ENCODE measurements at regions not wholly inside any gene's neighbourhood (a gene's known extent, or its start where the extent isn't known, plus 50 kb on each side); places are given as distances from the start of the nearest gene placed in this dataset.

GRCh38 chr12:123094349-123095077 lies 56.4 kb downstream of the PITPNM2 start:
- H3K4me2 ChIP-seq (ENCODE audit: insufficient read depth, low read length, poor library complexity, severe bottlenecking), result no peak overlapping the region
- H3K79me1 ChIP-seq (ENCODE audit: low read depth, low read length), result no peaks in the 10 kb centered on the region
- no peaks in the 10 kb centered on the region for H3K36me3 ChIP-seq (replicated peaks in 1 of 2; ENCODE audit: control insufficient read depth in 2 of 2, insufficient read depth in 2 of 2, low read length in 2 of 2)
- no peak overlapping the region for H3K4me3 ChIP-seq (ENCODE audit: low read length in 2 of 2)
- no peak overlapping the region for H3K9ac ChIP-seq (ENCODE audit: low read depth, low read length, poor library complexity)
- WGBS, 2 donors (ENCODE audit: extremely low coverage in 2 of 2, insufficient read length in 2 of 2, insufficient replicate concordance in 1 of 2), result no CpG with 5 or more reads among the region's 18 CpGs
- H2AK5ac ChIP-seq (ENCODE audit: low read depth, low read length), result no peak overlapping the region
- no peak for DNase-seq (ENCODE audit: low spot score)
- no peak overlapping the region for H4K8ac ChIP-seq (ENCODE audit: low read depth, low read length)
- H3K27ac ChIP-seq (replicated peaks; ENCODE audit: low read length), result no peak overlapping the region
- no peak overlapping the region for H4K91ac ChIP-seq (ENCODE audit: low read depth, low read length, poor library complexity)
- H2BK5ac ChIP-seq (ENCODE audit: low read length), result peak overlapping the region; percentile 76
- H2BK12ac ChIP-seq (ENCODE audit: low read length), result no peak overlapping the region
- H2BK120ac ChIP-seq (ENCODE audit: low read depth, low read length), result no peak overlapping the region
- H3K23ac ChIP-seq (ENCODE audit: low read depth, low read length, poor library complexity), result no peak overlapping the region
- no peaks in the 10 kb centered on the region for H3K9me3 ChIP-seq (replicated peaks in 1 of 2; ENCODE audit: control insufficient read depth in 2 of 2, insufficient read depth in 1 of 2, low read depth in 1 of 2, low read length in 2 of 2)
- H3K18ac ChIP-seq (ENCODE audit: low read length), result no peak overlapping the region
- peak overlapping the region; percentile 59 for H2BK15ac ChIP-seq (ENCODE audit: low read length)
- no peak overlapping the region for H2AFZ ChIP-seq (ENCODE audit: low read length)
- H3K14ac ChIP-seq (ENCODE audit: low read length), result no peak overlapping the region
- H3K27me3 ChIP-seq (ENCODE audit: control insufficient read depth in 3 of 3, insufficient read depth in 3 of 3, low read depth in 1 of 3, low read length in 3 of 3), result no peaks in the 10 kb centered on the region
- peaks cover 0 to 2% of the 10 kb centered on the region in 2 donors for H3K4me1 ChIP-seq (ENCODE audit: control insufficient read depth in 2 of 2, insufficient read depth in 1 of 2, low read depth in 1 of 2, low read length in 2 of 2)
- H3K4ac ChIP-seq (ENCODE audit: low read length), result no peak overlapping the region

GRCh38 chr12:123092866-123093265 lies 58.0 kb downstream of the PITPNM2 start:
- Histone ChIP-seq H3K4ac (ENCODE audit: low read length) (no peak overlapping the region), H3K36me3 (replicated peaks in 1 of 2; ENCODE audit: control insufficient read depth in 2 of 2, insufficient read depth in 2 of 2, low read length in 2 of 2) (no peaks in the 10 kb centered on the region), H2BK12ac (ENCODE audit: low read length) (no peak overlapping the region), H3K9ac (ENCODE audit: low read depth, low read length, poor library complexity) (no peak overlapping the region), H3K18ac (ENCODE audit: low read length) (no peak overlapping the region), H3K4me3 (ENCODE audit: low read length in 2 of 2) (no peak overlapping the region), H3K4me2 (ENCODE audit: insufficient read depth, low read length, poor library complexity, severe bottlenecking) (no peak overlapping the region), H3K14ac (ENCODE audit: low read length) (no peak overlapping the region), H4K91ac (ENCODE audit: low read depth, low read length, poor library complexity) (no peak overlapping the region), H3K23ac (ENCODE audit: low read depth, low read length, poor library complexity) (no peak overlapping the region), H3K9me3 (replicated peaks in 1 of 2; ENCODE audit: control insufficient read depth in 2 of 2, insufficient read depth in 1 of 2, low read depth in 1 of 2, low read length in 2 of 2) (no peaks in the 10 kb centered on the region), H3K79me1 (ENCODE audit: low read depth, low read length) (no peaks in the 10 kb centered on the region), H2BK120ac (ENCODE audit: low read depth, low read length) (no peak overlapping the region), H2BK5ac (ENCODE audit: low read length) (no peak overlapping the region), H4K8ac (ENCODE audit: low read depth, low read length) (no peak overlapping the region), H3K27me3 (ENCODE audit: control insufficient read depth in 3 of 3, insufficient read depth in 3 of 3, low read depth in 1 of 3, low read length in 3 of 3) (no peaks in the 10 kb centered on the region), H3K27ac (replicated peaks; ENCODE audit: low read length) (no peak overlapping the region), H2BK15ac (ENCODE audit: low read length) (no peak overlapping the region), H2AK5ac (ENCODE audit: low read depth, low read length) (no peak overlapping the region), H3K4me1 (ENCODE audit: control insufficient read depth in 2 of 2, insufficient read depth in 1 of 2, low read depth in 1 of 2, low read length in 2 of 2) (no peaks in the 10 kb centered on the region), H2AFZ (ENCODE audit: low read length) (no peak overlapping the region)
- DNase-seq (ENCODE audit: low spot score), result no peak
- no CpG with 5 or more reads among the region's 4 CpGs for WGBS, 2 donors (ENCODE audit: extremely low coverage in 2 of 2, insufficient read length in 2 of 2, insufficient replicate concordance in 1 of 2)

- no peak overlapping the region for H2AFZ ChIP-seq (ENCODE audit: low read length)
- DNase-seq (ENCODE audit: low spot score), result no peak
- no peaks in the 10 kb centered on the region for H3K9me3 ChIP-seq (replicated peaks in 1 of 2; ENCODE audit: control insufficient read depth in 2 of 2, insufficient read depth in 1 of 2, low read depth in 1 of 2, low read length in 2 of 2)
- no peak overlapping the region for H2BK120ac ChIP-seq (ENCODE audit: low read depth, low read length)
- no peak overlapping the region for H4K8ac ChIP-seq (ENCODE audit: low read depth, low read length)
- no peak overlapping the region for H2BK5ac ChIP-seq (ENCODE audit: low read length)
- H3K14ac ChIP-seq (ENCODE audit: low read length), result no peak overlapping the region
- no peaks in the 10 kb centered on the region for H3K36me3 ChIP-seq (replicated peaks in 1 of 2; ENCODE audit: control insufficient read depth in 2 of 2, insufficient read depth in 2 of 2, low read length in 2 of 2)
- no peak overlapping the region for H2BK15ac ChIP-seq (ENCODE audit: low read length)
- no peak overlapping the region for H4K91ac ChIP-seq (ENCODE audit: low read depth, low read length, poor library complexity)
- H3K4me1 ChIP-seq (ENCODE audit: control insufficient read depth in 2 of 2, insufficient read depth in 1 of 2, low read depth in 1 of 2, low read length in 2 of 2), result no peaks in the 10 kb centered on the region
- H3K23ac ChIP-seq (ENCODE audit: low read depth, low read length, poor library complexity), result no peak overlapping the region
- H3K4me2 ChIP-seq (ENCODE audit: insufficient read depth, low read length, poor library complexity, severe bottlenecking), result no peak overlapping the region
- H3K79me1 ChIP-seq (ENCODE audit: low read depth, low read length), result no peaks in the 10 kb centered on the region
- no peaks in the 10 kb centered on the region for H3K27me3 ChIP-seq (ENCODE audit: control insufficient read depth in 3 of 3, insufficient read depth in 3 of 3, low read depth in 1 of 3, low read length in 3 of 3)
- no CpG with 5 or more reads among the region's 8 CpGs for WGBS, 2 donors (ENCODE audit: extremely low coverage in 2 of 2, insufficient read length in 2 of 2, insufficient replicate concordance in 1 of 2)
- H2BK12ac ChIP-seq (ENCODE audit: low read length), result no peak overlapping the region
- H2AK5ac ChIP-seq (ENCODE audit: low read depth, low read length), result no peak overlapping the region
- H3K18ac ChIP-seq (ENCODE audit: low read length), result no peak overlapping the region
- H3K4me3 ChIP-seq (ENCODE audit: low read length in 2 of 2), result no peak overlapping the region
- no peak overlapping the region for H3K9ac ChIP-seq (ENCODE audit: low read depth, low read length, poor library complexity)
- H3K4ac ChIP-seq (ENCODE audit: low read length), result no peak overlapping the region
- no peak overlapping the region for H3K27ac ChIP-seq (replicated peaks; ENCODE audit: low read length)
Observed at GRCh38 chr12:123091230-123092150, 59.4 kb downstream of the PITPNM2 start.

Data from neuronal stem cell (in vitro differentiated cells).